H9 (cell line): ENCODE measurements at regions not wholly inside any gene's neighbourhood (a gene's known extent, or its start where the extent isn't known, plus 50 kb on each side); places are given as distances from the start of the nearest gene placed in this dataset.

Source experiments
- DNase-seq: peaks from one replicate; pipeline ENCODE4 v3.0.0-alpha.2; 2017
- H2AFZ ChIP-seq: one replicate; pipeline ENCODE4 v1.6.1; 2013; ENCODE audit warnings: mild to moderate bottlenecking, low read length, control low read depth, moderate library complexity
- H2AK5ac ChIP-seq: 2 replicates; pipeline ENCODE4 v1.6.1; 2013; ENCODE audit warnings: low read length, control low read depth, mixed read lengths; ENCODE audit not compliant: insufficient read length
- H2BK120ac ChIP-seq: one replicate; pipeline ENCODE4 v1.6.1; 2013; ENCODE audit warnings: low read depth, mild to moderate bottlenecking, low read length, control low read depth, inconsistent platforms; ENCODE audit not compliant: poor library complexity, severe bottlenecking
- H2BK12ac ChIP-seq: 2 replicates; pipeline ENCODE4 v1.6.1; 2013; ENCODE audit warnings: low read length, control low read depth, mixed read lengths, low read depth; ENCODE audit not compliant: insufficient read length
- H2BK15ac ChIP-seq: 2 replicates; pipeline ENCODE4 v1.6.1; 2013; ENCODE audit warnings: low read depth, low read length, control low read depth
- H2BK20ac ChIP-seq: one replicate; pipeline ENCODE4 v1.6.1; 2013; ENCODE audit warnings: low read depth, mild to moderate bottlenecking, low read length, control low read depth, inconsistent platforms; ENCODE audit not compliant: poor library complexity, severe bottlenecking
- H2BK5ac ChIP-seq: 2 replicates; pipeline ENCODE4 v1.6.1; 2013; ENCODE audit warnings: low read length, control low read depth, mixed read lengths; ENCODE audit not compliant: insufficient read length
- H3K14ac ChIP-seq: 2 replicates; pipeline ENCODE4 v1.6.1; 2013; ENCODE audit warnings: low read length, control low read depth; ENCODE audit not compliant: insufficient read depth
- H3K18ac ChIP-seq: 2 replicates; pipeline ENCODE4 v1.6.1; 2013; ENCODE audit warnings: low read depth, mild to moderate bottlenecking, mixed read lengths, low read length, control low read depth; ENCODE audit not compliant: insufficient read length
- H3K23ac ChIP-seq: 2 replicates; pipeline ENCODE4 v1.6.1; 2013; ENCODE audit warnings: low read length, control low read depth, mixed read lengths, low read depth; ENCODE audit not compliant: insufficient read length
- H3K23me2 ChIP-seq: 2 replicates; pipeline ENCODE4 v1.6.1; 2013; ENCODE audit warnings: low read depth, mild to moderate bottlenecking, mixed read lengths, low read length, control low read depth; ENCODE audit not compliant: insufficient read length, poor library complexity, severe bottlenecking
- H3K27ac ChIP-seq: 2 replicates; pipeline ENCODE4 v1.5.1; 2013; ENCODE audit warnings: low read length, control low read depth, mixed read lengths, low read depth; ENCODE audit not compliant: insufficient read length
- H3K27me3 ChIP-seq: 2 replicates; pipeline ENCODE4 v1.6.1; 2013; ENCODE audit warnings: low read length, control low read depth, inconsistent platforms; ENCODE audit not compliant: insufficient read depth
- H3K4ac ChIP-seq: 2 replicates; pipeline ENCODE4 v1.6.1; 2013; ENCODE audit warnings: low read depth, mild to moderate bottlenecking, control low read depth, inconsistent platforms, low read length, moderate library complexity
- H3K4me1 ChIP-seq: 2 replicates; pipeline ENCODE4 v1.6.1; 2013; ENCODE audit warnings: low read length, control low read depth, inconsistent platforms; ENCODE audit not compliant: insufficient read depth
- H3K4me2 ChIP-seq: 2 replicates; pipeline ENCODE4 v1.6.1; 2013; ENCODE audit warnings: low read length, control low read depth, mixed read lengths; ENCODE audit not compliant: insufficient read length, insufficient read depth
- H3K56ac ChIP-seq: 2 replicates; pipeline ENCODE4 v1.6.1; 2013; ENCODE audit warnings: low read depth, mild to moderate bottlenecking, mixed read lengths, low read length, control low read depth; ENCODE audit not compliant: insufficient read length
- H3K79me1 ChIP-seq: 2 replicates; pipeline ENCODE4 v1.6.1; 2013; ENCODE audit warnings: low read depth, mild to moderate bottlenecking, moderate library complexity, low read length, control low read depth, inconsistent platforms; ENCODE audit not compliant: insufficient read depth, poor library complexity, severe bottlenecking
- H3K79me2 ChIP-seq: 2 replicates; pipeline ENCODE4 v1.6.1; 2013; ENCODE audit warnings: low read length, control low read depth, inconsistent platforms; ENCODE audit not compliant: insufficient read depth
- H3K9ac ChIP-seq: 2 replicates; pipeline ENCODE4 v1.6.1; 2013; ENCODE audit warnings: low read length, control low read depth, mixed read lengths; ENCODE audit not compliant: insufficient read length; ENCODE audit errors: extremely low read depth
- H3K9me3 ChIP-seq: one replicate; pipeline ENCODE4 v1.6.1; 2013; ENCODE audit warnings: low read depth, low read length, inconsistent platforms; ENCODE audit not compliant: control insufficient read depth
- H3T11ph ChIP-seq: one replicate; pipeline ENCODE4 v1.6.1; 2013; ENCODE audit warnings: mild to moderate bottlenecking, low read length, control low read depth, inconsistent platforms
- H4K20me1 ChIP-seq: one replicate; pipeline ENCODE4 v1.6.1; 2013; ENCODE audit not compliant: control insufficient read depth, insufficient read length, insufficient read depth
- H4K5ac ChIP-seq: 2 replicates; pipeline ENCODE4 v1.6.1; 2013; ENCODE audit warnings: low read depth, mild to moderate bottlenecking, mixed read lengths, low read length, control low read depth; ENCODE audit not compliant: insufficient read length
- H4K8ac ChIP-seq: replicated peaks from 2 replicates; pipeline ENCODE4 v1.6.1; 2013; ENCODE audit warnings: low read length, control low read depth, mixed read lengths, low read depth; ENCODE audit not compliant: insufficient read length
- H4K91ac ChIP-seq: 2 replicates; pipeline ENCODE4 v1.6.1; 2013; ENCODE audit warnings: low read depth, mild to moderate bottlenecking, moderate library complexity, mixed read lengths, low read length, control low read depth; ENCODE audit not compliant: insufficient read length
- H3K27ac Mint-ChIP-seq, 3 experiments: 2 replicates in 2 of 3; 3 replicates in 1 of 3; pipeline ENCODE4 v1.8.0; 2020 to 2021; ENCODE audit warnings: mixed read lengths in 3 of 3, mild to moderate bottlenecking in 1 of 3, moderate library complexity in 1 of 3
- H3K27me3 Mint-ChIP-seq: 2 replicates; pipeline ENCODE4 v1.8.0; 2021; ENCODE audit warnings: low read depth, mild to moderate bottlenecking, moderate library complexity, mixed read lengths
- H3K36me3 Mint-ChIP-seq, 3 experiments: 2 replicates in 2 of 3; 3 replicates in 1 of 3; pipeline ENCODE4 v1.8.0; 2020 to 2021; ENCODE audit warnings: low read depth in 3 of 3, mixed read lengths in 3 of 3; ENCODE audit not compliant: insufficient read depth in 1 of 3
- H3K4me1 Mint-ChIP-seq, 2 experiments: 2 replicates each; pipeline ENCODE4 v1.8.0; 2020; ENCODE audit warnings: mixed read lengths in 2 of 2
- H3K4me3 Mint-ChIP-seq, 2 experiments: 2 replicates in 1 of 2; 3 replicates in 1 of 2; pipeline ENCODE4 v1.8.0; 2020 to 2021; ENCODE audit warnings: mild to moderate bottlenecking in 2 of 2, mixed read lengths in 2 of 2, moderate library complexity in 1 of 2
- H3K9me3 Mint-ChIP-seq, 2 experiments: 2 replicates in 1 of 2; 3 replicates in 1 of 2; pipeline ENCODE4 v1.8.0; 2020; ENCODE audit warnings: mild to moderate bottlenecking in 2 of 2, mixed read lengths in 2 of 2, moderate library complexity in 1 of 2
- WGBS: extraction: QIAGEN DNeasy Blood & Tissue Kit; methylation state at CpG from one replicate; pipeline ENCODE4 v1.1.7; 2013; ENCODE audit warnings: missing lambda C conversion rate, low lambda C conversion rate, mixed read lengths; ENCODE audit not compliant: insufficient read length; ENCODE audit errors: extremely low coverage; 5-methylcytosine and 5-hydroxymethylcytosine counted together
- TF ChIP-seq, protein P1 (sequence below): fragments of 200-600 bp; sonication (generic); conservative IDR thresholded peaks from 3 replicates; pipeline ENCODE4 v1.8.0; 2021; ENCODE audit warnings: antibody characterized with exemption, mild to moderate bottlenecking

DNA sequence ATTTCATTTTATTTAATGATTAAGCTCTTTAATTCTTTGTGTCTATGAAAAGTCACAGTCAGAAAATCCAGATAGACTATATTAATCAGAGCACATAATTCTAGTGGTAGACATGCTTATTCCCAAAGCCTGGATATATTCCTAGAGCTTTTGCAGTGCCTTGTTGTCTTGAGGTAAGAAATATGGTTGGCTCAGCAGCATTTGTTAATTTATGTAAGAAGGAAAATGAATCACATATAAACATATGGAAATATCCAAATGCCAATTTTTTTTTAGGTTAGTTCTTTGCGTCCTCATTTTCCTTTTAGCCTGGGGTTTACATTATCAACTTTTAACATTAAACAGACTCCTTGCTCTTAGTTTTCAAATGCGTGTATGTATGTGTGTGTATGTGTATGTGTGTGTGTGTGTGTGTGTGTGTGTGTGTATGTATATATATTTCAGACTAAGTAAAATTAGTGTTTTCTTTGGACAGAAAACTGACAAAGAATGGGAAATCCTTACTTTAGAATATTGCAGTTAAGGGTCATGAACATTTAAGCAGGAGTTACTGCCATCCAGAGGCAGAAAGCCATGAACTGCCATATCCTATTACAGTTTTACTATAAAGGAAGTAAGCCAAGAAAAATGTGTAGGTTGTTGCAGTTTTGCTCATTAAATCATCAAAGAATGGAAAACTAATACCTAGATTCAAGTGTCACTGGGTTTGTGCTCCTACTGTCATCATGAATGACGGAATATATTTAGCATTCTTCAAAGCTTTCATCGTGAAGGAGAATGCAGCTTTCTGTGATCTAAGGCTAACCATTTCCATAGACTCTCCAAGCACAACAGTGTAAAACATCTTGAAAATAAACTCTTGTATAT is 477.1 kb upstream of the NR5A2 start:
- Histone ChIP-seq H4K91ac (no peak overlapping the region), H2BK120ac (no peak overlapping the region), H2BK20ac (no peak overlapping the region), H3K79me2 (no peaks in the 10 kb centered on the region), H3K27me3 (no peaks in the 10 kb centered on the region), H4K20me1 (no peaks in the 10 kb centered on the region), H3K4me2 (no peak overlapping the region), H3K4ac (no peak overlapping the region), H3K27ac (no peak overlapping the region), H3T11ph (no peak overlapping the region), H3K79me1 (no peaks in the 10 kb centered on the region), H3K9ac (no peak overlapping the region), H2BK12ac (no peak overlapping the region), H3K23me2 (no peaks in the 10 kb centered on the region), H3K4me1 (no peaks in the 10 kb centered on the region), H3K14ac (no peak overlapping the region), H2BK5ac (no peak overlapping the region), H3K23ac (no peak overlapping the region), H3K18ac (no peak overlapping the region), H2AK5ac (no peak overlapping the region), H4K8ac (no peak overlapping the region), H3K9me3 (no peaks in the 10 kb centered on the region), H4K5ac (no peak overlapping the region), H3K56ac (no peak overlapping the region), H2AFZ (no peak overlapping the region), H2BK15ac (no peak overlapping the region)
- DNase-seq: no peak
- H3K9me3 Mint-ChIP-seq: peaks cover 0 to 2% of the 10 kb centered on the region in 2 experiments; a peak in 2 of 5 replicates
- H3K27me3 Mint-ChIP-seq: no peaks in the 10 kb centered on the region
- no peak overlapping the region for H3K4me3 Mint-ChIP-seq
- peaks cover 3 to 4% of the 10 kb centered on the region in 2 experiments; a peak in 2 of 4 replicates for H3K4me1 Mint-ChIP-seq
- H3K27ac Mint-ChIP-seq: no peak overlapping the region
- WGBS: no CpG with 5 or more reads among the region's 4 CpGs
- TF ChIP-seq, protein P1, sequence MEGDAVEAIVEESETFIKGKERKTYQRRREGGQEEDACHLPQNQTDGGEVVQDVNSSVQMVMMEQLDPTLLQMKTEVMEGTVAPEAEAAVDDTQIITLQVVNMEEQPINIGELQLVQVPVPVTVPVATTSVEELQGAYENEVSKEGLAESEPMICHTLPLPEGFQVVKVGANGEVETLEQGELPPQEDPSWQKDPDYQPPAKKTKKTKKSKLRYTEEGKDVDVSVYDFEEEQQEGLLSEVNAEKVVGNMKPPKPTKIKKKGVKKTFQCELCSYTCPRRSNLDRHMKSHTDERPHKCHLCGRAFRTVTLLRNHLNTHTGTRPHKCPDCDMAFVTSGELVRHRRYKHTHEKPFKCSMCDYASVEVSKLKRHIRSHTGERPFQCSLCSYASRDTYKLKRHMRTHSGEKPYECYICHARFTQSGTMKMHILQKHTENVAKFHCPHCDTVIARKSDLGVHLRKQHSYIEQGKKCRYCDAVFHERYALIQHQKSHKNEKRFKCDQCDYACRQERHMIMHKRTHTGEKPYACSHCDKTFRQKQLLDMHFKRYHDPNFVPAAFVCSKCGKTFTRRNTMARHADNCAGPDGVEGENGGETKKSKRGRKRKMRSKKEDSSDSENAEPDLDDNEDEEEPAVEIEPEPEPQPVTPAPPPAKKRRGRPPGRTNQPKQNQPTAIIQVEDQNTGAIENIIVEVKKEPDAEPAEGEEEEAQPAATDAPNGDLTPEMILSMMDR: no peak
- no peaks in the 10 kb centered on the region; a peak in 1 of 7 replicates for H3K36me3 Mint-ChIP-seq
